NOMO-1 treated with DMSO at 0.1 percent for 48 hours (cell line): ENCODE measurements at regions not wholly inside any gene's neighbourhood (a gene's known extent, or its start where the extent isn't known, plus 50 kb on each side); places are given as distances from the start of the nearest gene placed in this dataset.

Experiments
- DNase-seq: peaks from one replicate; lab custom pipeline; 2025; ENCODE audit not compliant: unreplicated experiment; lab: John Stamatoyannopoulos, UW

GRCh38 chr12:39127401-39127800 lies 222.0 kb upstream of the CPNE8 start:
- DNase-seq = no peak

DNA sequence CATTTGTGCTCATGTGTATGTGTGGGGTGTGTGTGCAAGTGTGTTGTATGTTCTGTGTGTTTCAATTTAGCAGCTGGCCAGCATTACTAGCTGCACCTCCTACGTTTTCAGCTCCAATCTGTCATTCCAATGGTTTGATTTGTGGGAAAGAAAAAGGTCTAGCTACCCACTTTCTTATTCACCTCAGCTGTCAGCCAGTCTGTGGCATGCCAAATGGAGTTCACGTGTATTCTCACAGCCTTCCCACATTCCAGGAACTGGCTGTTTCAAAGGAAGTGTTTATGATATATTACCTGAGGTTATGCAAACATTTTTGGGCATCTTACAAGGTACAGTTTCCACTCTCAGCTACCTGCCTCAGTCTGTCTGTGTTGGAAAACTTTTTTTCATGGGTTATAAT lies 220.2 kb upstream of the CPNE8 start:
- DNase-seq = no peak

DNA sequence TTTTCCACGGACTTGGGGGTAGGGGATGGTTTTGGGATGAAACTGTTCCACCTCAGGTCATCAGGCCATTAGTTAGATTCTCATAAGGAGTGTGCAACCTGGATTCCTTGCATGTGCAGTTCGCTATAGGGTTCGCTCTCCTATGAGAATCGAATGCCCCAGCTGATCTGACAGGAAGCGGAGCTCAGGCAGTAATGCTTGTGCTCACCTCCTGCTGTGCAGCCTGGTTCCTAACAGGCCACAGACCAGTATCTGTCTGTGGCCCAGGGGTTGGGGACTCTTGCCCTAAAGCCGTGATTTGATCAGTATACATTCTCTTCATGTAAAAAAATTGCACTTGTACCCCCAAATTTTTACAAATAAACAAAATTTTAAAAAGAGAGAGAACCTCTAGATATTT lies 219.4 kb upstream of the CPNE8 start:
- no peak for DNase-seq

- no peak for DNase-seq
Observed at GRCh38 chr12:39123580-39124253, 218.3 kb upstream of the CPNE8 start.

DNA sequence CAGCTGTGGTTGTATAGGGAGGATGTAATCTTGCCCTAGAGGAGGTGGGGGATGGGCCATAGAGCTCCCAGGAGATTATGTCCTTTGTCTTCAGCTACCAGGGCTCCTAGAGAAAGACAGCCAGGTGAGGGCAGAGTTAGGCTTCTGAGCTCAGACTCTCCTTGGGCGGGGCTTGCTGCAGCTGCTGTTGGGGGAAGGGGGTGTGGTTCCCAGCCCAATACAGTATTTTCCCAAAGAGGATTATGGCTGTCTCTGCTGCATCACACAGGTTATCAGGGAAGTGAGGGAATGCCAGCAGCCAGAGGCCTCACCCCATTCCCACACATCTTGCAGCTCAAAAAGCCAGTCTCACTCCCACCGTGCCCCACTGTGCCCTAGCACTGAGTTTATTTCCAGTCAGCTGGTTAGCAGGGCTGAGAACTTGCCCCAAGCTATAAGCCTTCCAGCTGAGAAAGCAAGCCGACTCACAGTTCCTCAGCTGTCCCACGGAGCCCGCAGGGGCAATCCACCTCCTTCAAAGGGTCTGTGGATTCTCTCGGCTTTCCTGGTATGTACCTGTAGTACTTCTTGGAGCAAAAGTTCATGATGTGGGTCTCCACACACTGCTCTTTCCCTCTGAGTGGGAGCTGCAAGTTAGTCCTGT lies 217.3 kb upstream of the CPNE8 start:
- no peak for DNase-seq

- no peak for DNase-seq
Observed at GRCh38 chr12:39116861-39117260, 211.5 kb upstream of the CPNE8 start.

DNA sequence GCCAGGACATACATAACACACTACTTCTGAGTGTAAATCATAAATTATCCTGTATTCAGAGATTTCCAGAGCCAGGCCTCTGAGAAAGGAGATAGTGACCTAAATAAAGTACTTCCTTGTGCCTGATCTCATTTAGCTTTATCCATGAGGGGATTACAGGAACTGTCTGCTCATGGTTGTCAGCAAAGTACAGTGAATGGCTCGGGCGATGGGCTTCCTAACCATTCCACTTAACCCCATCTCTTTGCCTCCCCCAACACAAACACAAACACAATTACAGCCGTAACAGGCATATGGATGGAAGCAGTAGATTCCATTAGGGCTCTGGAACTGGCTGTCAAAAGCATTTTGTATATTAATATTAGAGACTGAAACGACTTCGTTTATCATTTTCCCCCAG lies 206.7 kb upstream of the CPNE8 start:
- DNase-seq = no peak

- DNase-seq = no peak
Observed at GRCh38 chr12:39105111-39105510, 199.7 kb upstream of the CPNE8 start.

GRCh38 chr12:39103552-39104165 lies 198.3 kb upstream of the CPNE8 start:
- DNase-seq = peak; percentile 39

- DNase-seq = no peak
Observed at GRCh38 chr12:39102474-39103209, 197.3 kb upstream of the CPNE8 start.

DNA sequence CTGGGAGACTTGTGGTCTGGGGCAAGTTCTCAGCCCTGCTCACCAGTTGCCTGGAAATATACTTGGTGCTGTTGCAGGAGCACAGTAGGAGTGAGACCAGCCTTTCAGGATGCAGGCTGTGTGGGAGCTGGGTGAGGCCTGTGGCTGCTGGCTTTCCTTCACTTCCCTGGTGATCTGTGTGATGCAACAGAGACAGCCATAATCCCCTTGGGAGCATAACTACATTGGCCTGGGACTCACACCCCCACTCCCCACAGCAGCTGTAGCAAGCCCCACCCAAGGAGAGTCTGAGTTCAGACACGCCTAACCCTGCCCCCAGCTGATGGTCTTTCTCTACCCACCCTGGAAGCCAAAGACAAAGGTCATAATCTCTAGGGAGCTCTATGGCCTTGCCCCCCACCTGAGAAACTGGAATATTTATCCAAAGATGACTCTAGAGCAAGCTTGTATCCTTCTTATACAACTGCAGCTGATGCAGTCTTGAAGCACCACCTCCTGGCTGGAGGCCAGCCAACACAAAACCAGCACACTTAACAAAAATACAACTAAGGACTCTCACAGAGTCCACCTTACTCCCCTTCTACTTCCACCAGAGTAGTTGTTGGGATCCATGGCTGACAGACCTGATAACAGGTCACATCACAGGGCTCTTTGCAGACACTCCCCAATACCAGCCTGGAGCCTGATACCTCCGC lies 190.4 kb upstream of the CPNE8 start:
- DNase-seq = no peak

GRCh38 chr12:39081910-39082309 lies 176.5 kb upstream of the CPNE8 start:
- DNase-seq = no peak

GRCh38 chr12:39077226-39077625 lies 171.8 kb upstream of the CPNE8 start:
- no peak for DNase-seq

GRCh38 chr12:39074063-39074462 lies 168.7 kb upstream of the CPNE8 start:
- no peak for DNase-seq

- no peak for DNase-seq
Observed at GRCh38 chr12:39072658-39073057, 167.3 kb upstream of the CPNE8 start.

GRCh38 chr12:39071611-39072010 lies 166.2 kb upstream of the CPNE8 start:
- no peak for DNase-seq

GRCh38 chr12:39070775-39071174 lies 165.4 kb upstream of the CPNE8 start:
- no peak for DNase-seq

DNA sequence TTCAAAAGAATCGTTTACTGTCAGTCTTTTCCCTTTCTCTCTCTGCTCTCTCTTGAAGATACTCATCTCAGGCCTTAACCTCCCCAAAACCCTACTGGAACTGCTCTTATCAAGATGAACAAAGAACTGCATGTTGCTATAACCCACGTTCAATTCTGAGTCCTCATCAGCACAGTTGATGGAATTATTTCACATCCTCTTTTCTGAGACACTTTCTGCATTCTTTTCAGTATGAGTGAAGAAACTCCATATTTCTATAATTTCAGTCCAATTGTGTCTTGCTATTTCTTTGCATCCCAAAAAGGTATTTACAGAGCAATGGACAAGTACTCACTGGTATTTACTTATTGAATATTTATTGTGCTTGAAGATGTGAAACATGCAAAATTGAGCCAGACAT lies 160.1 kb upstream of the CPNE8 start:
- DNase-seq = peak; percentile 65

- DNase-seq = no peak
Observed at GRCh38 chr12:39064708-39065107, 159.3 kb upstream of the CPNE8 start.

GRCh38 chr12:39062266-39062996 lies 157.0 kb upstream of the CPNE8 start:
- no peak for DNase-seq

GRCh38 chr12:39061576-39061975 lies 156.2 kb upstream of the CPNE8 start:
- DNase-seq = no peak
